Neural progenitor cell (in vitro differentiated cells): ENCODE measurements at regions not wholly inside any gene's neighbourhood (a gene's known extent, or its start where the extent isn't known, plus 50 kb on each side); places are given as distances from the start of the nearest gene placed in this dataset.

Experiments
- EZH2 ChIP-seq: fragments of 200-600 bp; sonication (generic); IDR thresholded peaks from 2 replicates; pipeline ENCODE4 v1.6.1; 2017; ENCODE audit warnings: antibody characterized with exemption, mild to moderate bottlenecking, moderate library complexity
- TF ChIP-seq, protein P1 (sequence below): fragments of 200-600 bp; sonication (generic); IDR thresholded peaks from 2 replicates; pipeline ENCODE4 v1.5.1; 2017; ENCODE audit warnings: antibody characterized with exemption, mild to moderate bottlenecking

DNA sequence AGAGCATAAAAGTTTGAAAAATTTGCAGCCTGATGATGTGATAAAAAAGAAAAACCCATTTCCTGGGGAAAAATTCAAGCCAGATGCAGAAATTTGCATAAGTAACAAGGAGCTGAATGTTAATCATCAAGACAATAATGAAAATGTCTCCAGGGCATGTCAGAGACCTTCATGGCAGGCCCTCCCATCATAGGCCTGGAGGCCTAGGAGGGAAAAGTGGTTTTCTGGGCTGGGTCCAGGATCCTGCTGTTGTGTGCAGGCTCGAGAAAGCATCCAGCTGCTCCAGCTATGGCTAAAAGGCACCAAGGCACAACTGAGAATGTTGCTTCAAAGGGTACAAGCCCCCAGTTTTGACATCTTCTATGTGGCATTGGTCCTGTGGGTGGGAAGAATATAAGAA, 1014.0 kb downstream of the SI start:
- TF ChIP-seq, protein P1, sequence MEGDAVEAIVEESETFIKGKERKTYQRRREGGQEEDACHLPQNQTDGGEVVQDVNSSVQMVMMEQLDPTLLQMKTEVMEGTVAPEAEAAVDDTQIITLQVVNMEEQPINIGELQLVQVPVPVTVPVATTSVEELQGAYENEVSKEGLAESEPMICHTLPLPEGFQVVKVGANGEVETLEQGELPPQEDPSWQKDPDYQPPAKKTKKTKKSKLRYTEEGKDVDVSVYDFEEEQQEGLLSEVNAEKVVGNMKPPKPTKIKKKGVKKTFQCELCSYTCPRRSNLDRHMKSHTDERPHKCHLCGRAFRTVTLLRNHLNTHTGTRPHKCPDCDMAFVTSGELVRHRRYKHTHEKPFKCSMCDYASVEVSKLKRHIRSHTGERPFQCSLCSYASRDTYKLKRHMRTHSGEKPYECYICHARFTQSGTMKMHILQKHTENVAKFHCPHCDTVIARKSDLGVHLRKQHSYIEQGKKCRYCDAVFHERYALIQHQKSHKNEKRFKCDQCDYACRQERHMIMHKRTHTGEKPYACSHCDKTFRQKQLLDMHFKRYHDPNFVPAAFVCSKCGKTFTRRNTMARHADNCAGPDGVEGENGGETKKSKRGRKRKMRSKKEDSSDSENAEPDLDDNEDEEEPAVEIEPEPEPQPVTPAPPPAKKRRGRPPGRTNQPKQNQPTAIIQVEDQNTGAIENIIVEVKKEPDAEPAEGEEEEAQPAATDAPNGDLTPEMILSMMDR: no peak
- no peak for TF ChIP-seq EZH2
